OCI-LY1 (cell line): ENCODE measurements at regions not wholly inside any gene's neighbourhood (a gene's known extent, or its start where the extent isn't known, plus 50 kb on each side); places are given as distances from the start of the nearest gene placed in this dataset.
"Not testable (repeated sequence)": the region's sequence is repeated elsewhere in the genome, so short reads cannot be mapped to it uniquely, and the experiment has no call there.

Experiments
- H2AFZ ChIP-seq: fragments of 200-600 bp; sonication (generic), shearing (Covaris generic); 2 replicates; pipeline ENCODE4 v1.6.0; 2014; ENCODE audit warnings: antibody characterized with exemption, mild to moderate bottlenecking, low read length
- H3F3A ChIP-seq: fragments of 200-600 bp; sonication (generic), shearing (Covaris generic); 2 replicates; pipeline ENCODE4 v1.6.0; 2014; ENCODE audit warnings: mild to moderate bottlenecking, antibody characterized with exemption, low read length, moderate library complexity; ENCODE audit not compliant: insufficient read depth
- H3K27ac ChIP-seq: fragments of 200-600 bp; sonication (generic); 2 replicates; pipeline ENCODE4 v1.5.1; 2014; ENCODE audit warnings: low read length, mixed run types, mild to moderate bottlenecking, low read depth; ENCODE audit not compliant: poor library complexity, severe bottlenecking
- H3K27me3 ChIP-seq: fragments of 200-600 bp; sonication (generic); 2 replicates; pipeline ENCODE4 v1.6.0; 2014; ENCODE audit warnings: antibody characterized with exemption, mild to moderate bottlenecking, low read length, moderate library complexity; ENCODE audit not compliant: insufficient read depth
- H3K36me3 ChIP-seq: fragments of 200-600 bp; sonication (generic); 2 replicates; pipeline ENCODE4 v1.6.1; 2014; ENCODE audit warnings: mild to moderate bottlenecking, antibody characterized with exemption, low read length, moderate library complexity, mixed read lengths; ENCODE audit not compliant: insufficient read depth
- H3K4me1 ChIP-seq: fragments of 200-600 bp; sonication (generic); 2 replicates; pipeline ENCODE4 v1.5.1; 2014; ENCODE audit warnings: mild to moderate bottlenecking, low read length, moderate library complexity; ENCODE audit not compliant: insufficient read depth, severe bottlenecking
- H3K4me2 ChIP-seq: fragments of 200-600 bp; sonication (generic), shearing (Covaris generic); 2 replicates; pipeline ENCODE4 v1.6.1; 2014; ENCODE audit warnings: low read length
- H3K4me3 ChIP-seq: fragments of 200-600 bp; sonication (generic); 2 replicates; pipeline ENCODE4 v1.5.1; 2014; ENCODE audit warnings: low read length, low read depth, mild to moderate bottlenecking, mixed read lengths; ENCODE audit not compliant: poor library complexity, severe bottlenecking
- H3K79me2 ChIP-seq: fragments of 200-600 bp; shearing (Covaris generic); 2 replicates; pipeline ENCODE4 v1.6.1; 2016; ENCODE audit warnings: mixed run types, low read length, mixed read lengths; ENCODE audit not compliant: insufficient read depth
- H3K9ac ChIP-seq: fragments of 200-600 bp; sonication (generic), shearing (Covaris generic); 2 replicates; pipeline ENCODE4 v1.6.1; 2014; ENCODE audit warnings: mild to moderate bottlenecking, low read length, mixed read lengths
- H3K9me2 ChIP-seq: fragments of 200-600 bp; sonication (generic), shearing (Covaris generic); 2 replicates; pipeline ENCODE4 v1.6.1; 2014; ENCODE audit warnings: low read depth, mild to moderate bottlenecking, low read length, mixed read lengths
- H3K9me3 ChIP-seq: fragments of 200-600 bp; shearing (Covaris generic); 2 replicates; pipeline ENCODE4 v1.6.1; 2014; ENCODE audit warnings: low read length, mixed read lengths
- H4K20me1 ChIP-seq: fragments of 200-600 bp; sonication (generic), shearing (Covaris generic); 2 replicates; pipeline ENCODE4 v1.6.0; 2016; ENCODE audit warnings: mild to moderate bottlenecking, low read length; ENCODE audit not compliant: insufficient read depth
- EZH2 ChIP-seq: fragments of 200-600 bp; sonication (generic), shearing (Covaris generic); IDR thresholded peaks from 2 replicates; pipeline ENCODE4 v1.8.0; 2017; ENCODE audit warnings: borderline replicate concordance, mixed run types, mild to moderate bottlenecking, antibody characterized with exemption, low read length, moderate library complexity, mixed read lengths
- TF ChIP-seq, protein P1 (sequence below): fragments of 200-600 bp; sonication (generic), shearing (Covaris generic); IDR thresholded peaks from 2 replicates; pipeline ENCODE4 v1.5.1; 2017; ENCODE audit warnings: mild to moderate bottlenecking, antibody characterized with exemption, low read length, moderate library complexity, mixed read lengths

GRCh38 chr5:90325093-90325492 lies 84.5 kb downstream of the CETN3 start:
- H3K4me2 ChIP-seq, result no peak overlapping the region
- no peaks in the 10 kb centered on the region for H3K9me3 ChIP-seq
- no peaks in the 10 kb centered on the region for H3K27me3 ChIP-seq
- no peak overlapping the region for H3K27ac ChIP-seq
- TF ChIP-seq, protein P1, sequence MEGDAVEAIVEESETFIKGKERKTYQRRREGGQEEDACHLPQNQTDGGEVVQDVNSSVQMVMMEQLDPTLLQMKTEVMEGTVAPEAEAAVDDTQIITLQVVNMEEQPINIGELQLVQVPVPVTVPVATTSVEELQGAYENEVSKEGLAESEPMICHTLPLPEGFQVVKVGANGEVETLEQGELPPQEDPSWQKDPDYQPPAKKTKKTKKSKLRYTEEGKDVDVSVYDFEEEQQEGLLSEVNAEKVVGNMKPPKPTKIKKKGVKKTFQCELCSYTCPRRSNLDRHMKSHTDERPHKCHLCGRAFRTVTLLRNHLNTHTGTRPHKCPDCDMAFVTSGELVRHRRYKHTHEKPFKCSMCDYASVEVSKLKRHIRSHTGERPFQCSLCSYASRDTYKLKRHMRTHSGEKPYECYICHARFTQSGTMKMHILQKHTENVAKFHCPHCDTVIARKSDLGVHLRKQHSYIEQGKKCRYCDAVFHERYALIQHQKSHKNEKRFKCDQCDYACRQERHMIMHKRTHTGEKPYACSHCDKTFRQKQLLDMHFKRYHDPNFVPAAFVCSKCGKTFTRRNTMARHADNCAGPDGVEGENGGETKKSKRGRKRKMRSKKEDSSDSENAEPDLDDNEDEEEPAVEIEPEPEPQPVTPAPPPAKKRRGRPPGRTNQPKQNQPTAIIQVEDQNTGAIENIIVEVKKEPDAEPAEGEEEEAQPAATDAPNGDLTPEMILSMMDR, result no peak
- TF ChIP-seq EZH2, result no peak
- no peaks in the 10 kb centered on the region for H3K9me2 ChIP-seq
- H3K36me3 ChIP-seq, result no peaks in the 10 kb centered on the region
- no peaks in the 10 kb centered on the region for H3K4me1 ChIP-seq
- H3K79me2 ChIP-seq, result no peaks in the 10 kb centered on the region
- no peak overlapping the region for H2AFZ ChIP-seq
- no peak overlapping the region for H3K4me3 ChIP-seq
- H3K9ac ChIP-seq, result no peak overlapping the region
- H3F3A ChIP-seq, result no peaks in the 10 kb centered on the region
- no peaks in the 10 kb centered on the region for H4K20me1 ChIP-seq

DNA sequence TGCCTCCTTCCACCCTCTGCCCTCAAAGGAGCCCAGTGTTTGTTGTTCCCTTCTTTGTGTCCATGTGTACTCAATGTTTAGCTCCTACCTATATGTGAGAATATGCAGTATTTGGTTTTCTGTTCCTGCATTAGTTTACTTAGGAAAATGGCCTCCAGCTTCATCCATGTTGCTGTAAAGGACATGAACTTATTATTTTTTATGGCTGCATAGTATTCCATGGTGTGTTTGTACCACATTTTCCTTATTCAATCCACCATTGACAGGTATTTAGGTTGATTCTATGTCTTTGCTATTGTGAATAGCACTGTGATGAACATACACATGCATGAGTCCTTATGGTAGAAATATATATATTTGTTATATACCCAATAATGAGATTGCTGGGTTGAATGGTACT lies 89.2 kb downstream of the CETN3 start:
- H4K20me1 ChIP-seq, H3K9ac ChIP-seq, H3K79me2 ChIP-seq, H3K9me3 ChIP-seq, H3K4me2 ChIP-seq, H2AFZ ChIP-seq, H3K9me2 ChIP-seq, H3K27ac ChIP-seq, H3K4me1 ChIP-seq, H3K4me3 ChIP-seq, H3F3A ChIP-seq, H3K36me3 ChIP-seq, H3K27me3 ChIP-seq: not testable (repeated sequence)

- no peak for TF ChIP-seq EZH2
- TF ChIP-seq, protein P1, result no peak
- no peaks in the 10 kb centered on the region for H3K9me3 ChIP-seq
Observed at GRCh38 chr5:90312027-90312426, 97.5 kb downstream of the CETN3 start.

GRCh38 chr5:90311401-90311800 lies 98.2 kb downstream of the CETN3 start:
- Histone ChIP-seq H3K79me2 (no peaks in the 10 kb centered on the region), H3K4me3 (no peak overlapping the region), H3K27ac (no peak overlapping the region), H2AFZ (no peak overlapping the region), H3K27me3 (no peaks in the 10 kb centered on the region), H3K36me3 (no peaks in the 10 kb centered on the region), H3K9me2 (no peaks in the 10 kb centered on the region; the same call in 1 of the 2 replicates), H4K20me1 (no peaks in the 10 kb centered on the region), H3K9me3 (no peaks in the 10 kb centered on the region), H3K4me1 (no peaks in the 10 kb centered on the region), H3K9ac (no peak overlapping the region), H3F3A (no peaks in the 10 kb centered on the region), H3K4me2 (no peak overlapping the region)
- TF ChIP-seq EZH2, result no peak
- TF ChIP-seq, protein P1, result no peak

More at GRCh38 chr5:90312027-90312426, 97.5 kb downstream of the CETN3 start:
- H3K36me3 ChIP-seq, result no peaks in the 10 kb centered on the region
- H3K4me2 ChIP-seq, result no peak overlapping the region
- H2AFZ ChIP-seq, result no peak overlapping the region
- no peaks in the 10 kb centered on the region for H3K4me1 ChIP-seq
- no peak overlapping the region for H3K27ac ChIP-seq
- H3K4me3 ChIP-seq, result no peak overlapping the region
- no peak overlapping the region for H3K9ac ChIP-seq
- H3K79me2 ChIP-seq, result no peaks in the 10 kb centered on the region
- H3F3A ChIP-seq, result no peaks in the 10 kb centered on the region
- H4K20me1 ChIP-seq, result no peaks in the 10 kb centered on the region
- H3K27me3 ChIP-seq, result no peaks in the 10 kb centered on the region
- no peaks in the 10 kb centered on the region; the same call in 1 of the 2 replicates for H3K9me2 ChIP-seq
